Esophagus muscularis mucosa (tissue), 3 donors: ENCODE measurements at regions not wholly inside any gene's neighbourhood (a gene's known extent, or its start where the extent isn't known, plus 50 kb on each side); places are given as distances from the start of the nearest gene placed in this dataset.

Experiments used
- POLR2A ChIP-seq: fragments of 450-650 bp; IDR thresholded peaks from one replicate; pipeline ENCODE4 v1.6.1; 2017; ENCODE audit warnings: antibody characterized with exemption, moderate library complexity, mild to moderate bottlenecking, low read depth
- TF ChIP-seq, protein P1 (sequence below), 3 experiments: fragments of 200-600 bp in 2 of 3; fragments of 450-650 bp in 1 of 3; sonication (generic) in 2 of 3; IDR thresholded peaks; one replicate each; pipeline ENCODE4 v1.5.1; 2017 to 2019; ENCODE audit warnings: antibody characterized with exemption in 3 of 3, mild to moderate bottlenecking in 2 of 3, moderate library complexity in 1 of 3

GRCh38 chr10:117899181-117899683 lies 147.5 kb downstream of the RAB11FIP2 start:
- TF ChIP-seq, protein P1, sequence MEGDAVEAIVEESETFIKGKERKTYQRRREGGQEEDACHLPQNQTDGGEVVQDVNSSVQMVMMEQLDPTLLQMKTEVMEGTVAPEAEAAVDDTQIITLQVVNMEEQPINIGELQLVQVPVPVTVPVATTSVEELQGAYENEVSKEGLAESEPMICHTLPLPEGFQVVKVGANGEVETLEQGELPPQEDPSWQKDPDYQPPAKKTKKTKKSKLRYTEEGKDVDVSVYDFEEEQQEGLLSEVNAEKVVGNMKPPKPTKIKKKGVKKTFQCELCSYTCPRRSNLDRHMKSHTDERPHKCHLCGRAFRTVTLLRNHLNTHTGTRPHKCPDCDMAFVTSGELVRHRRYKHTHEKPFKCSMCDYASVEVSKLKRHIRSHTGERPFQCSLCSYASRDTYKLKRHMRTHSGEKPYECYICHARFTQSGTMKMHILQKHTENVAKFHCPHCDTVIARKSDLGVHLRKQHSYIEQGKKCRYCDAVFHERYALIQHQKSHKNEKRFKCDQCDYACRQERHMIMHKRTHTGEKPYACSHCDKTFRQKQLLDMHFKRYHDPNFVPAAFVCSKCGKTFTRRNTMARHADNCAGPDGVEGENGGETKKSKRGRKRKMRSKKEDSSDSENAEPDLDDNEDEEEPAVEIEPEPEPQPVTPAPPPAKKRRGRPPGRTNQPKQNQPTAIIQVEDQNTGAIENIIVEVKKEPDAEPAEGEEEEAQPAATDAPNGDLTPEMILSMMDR (IDR thresholded peaks at IDR 0.05), result no peak
- TF ChIP-seq POLR2A, result no peak
